ENCODE measurements at regions not wholly inside any gene's neighbourhood (a gene's known extent, or its start where the extent isn't known, plus 50 kb on each side); places are given as distances from the start of the nearest gene placed in this dataset.

GRCh38 chr19:30153326-30154210, 211.5 kb downstream of the URI1 start:
- no peak overlapping the region for H3K4me3 ChIP-seq (ENCODE audit: low read depth, low read length, poor library complexity, severe bottlenecking)
- TF ChIP-seq EZH2 (IDR thresholded peaks at IDR 0.05; ENCODE audit: borderline replicate concordance, low read depth, low read length, poor library complexity, severe bottlenecking) (no peak), CTCF (conservative IDR thresholded peaks at IDR 0.05; ENCODE audit: low read depth, low read length) (no peak)
- ChIA-PET CTCF (no interaction called here), POLR2A (ENCODE audit: low non-redundant PET) (no interaction called here)
- H3K27me3 ChIP-seq (replicated peaks; ENCODE audit: insufficient read depth, low read depth, low read length, poor library complexity) = no peaks in the 10 kb centered on the region
- no peaks in the 10 kb centered on the region for H3K9me3 ChIP-seq (ENCODE audit: low read depth, low read length, poor library complexity, severe bottlenecking)
- H3K27ac ChIP-seq (ENCODE audit: low read depth, low read length, poor library complexity, severe bottlenecking) = no peak overlapping the region
- no peaks in the 10 kb centered on the region for H3K36me3 ChIP-seq (ENCODE audit: insufficient read depth, low read length, poor library complexity, severe bottlenecking)
- intact Hi-C loops (cut with micrococcal nuclease; ENCODE audit: unreplicated experiment) = no loop called here
- no TSS peak for BruUV-seq (replicated peaks)
- no peak for DNase-seq (ENCODE audit: low spot score)
- H3K4me1 ChIP-seq (ENCODE audit: insufficient read depth, low read length, poor library complexity, severe bottlenecking) = no peaks in the 10 kb centered on the region

GRCh38 chr19:30154410-30154809, 212.4 kb downstream of the URI1 start:
- Histone ChIP-seq H3K9me3 (ENCODE audit: low read depth, low read length, poor library complexity, severe bottlenecking) (no peaks in the 10 kb centered on the region), H3K36me3 (ENCODE audit: insufficient read depth, low read length, poor library complexity, severe bottlenecking) (no peaks in the 10 kb centered on the region), H3K4me1 (ENCODE audit: insufficient read depth, low read length, poor library complexity, severe bottlenecking) (no peaks in the 10 kb centered on the region), H3K4me3 (ENCODE audit: low read depth, low read length, poor library complexity, severe bottlenecking) (no peak overlapping the region), H3K27ac (ENCODE audit: low read depth, low read length, poor library complexity, severe bottlenecking) (no peak overlapping the region), H3K27me3 (replicated peaks; ENCODE audit: insufficient read depth, low read depth, low read length, poor library complexity) (no peaks in the 10 kb centered on the region)
- CTCF ChIA-PET = no interaction called here
- no peak for DNase-seq (ENCODE audit: low spot score)
- intact Hi-C loops (cut with micrococcal nuclease; ENCODE audit: unreplicated experiment) = no loop called here
- BruUV-seq (replicated peaks) = no TSS peak
- POLR2A ChIA-PET (ENCODE audit: low non-redundant PET) = no interaction called here
- no peak for TF ChIP-seq EZH2 (IDR thresholded peaks at IDR 0.05; ENCODE audit: borderline replicate concordance, low read depth, low read length, poor library complexity, severe bottlenecking)
- TF ChIP-seq CTCF (conservative IDR thresholded peaks at IDR 0.05; ENCODE audit: low read depth, low read length) = no peak

- no peaks in the 10 kb centered on the region for H3K36me3 ChIP-seq (ENCODE audit: insufficient read depth, low read length, poor library complexity, severe bottlenecking)
- POLR2A ChIA-PET (ENCODE audit: low non-redundant PET) = no interaction called here
- no peaks in the 10 kb centered on the region for H3K27me3 ChIP-seq (replicated peaks; ENCODE audit: insufficient read depth, low read depth, low read length, poor library complexity)
- H3K4me3 ChIP-seq (ENCODE audit: low read depth, low read length, poor library complexity, severe bottlenecking) = no peak overlapping the region
- TF ChIP-seq EZH2 (IDR thresholded peaks at IDR 0.05; ENCODE audit: borderline replicate concordance, low read depth, low read length, poor library complexity, severe bottlenecking) (no peak), CTCF (conservative IDR thresholded peaks at IDR 0.05; ENCODE audit: low read depth, low read length) (no peak)
- no peaks in the 10 kb centered on the region for H3K4me1 ChIP-seq (ENCODE audit: insufficient read depth, low read length, poor library complexity, severe bottlenecking)
- no peak overlapping the region for H3K27ac ChIP-seq (ENCODE audit: low read depth, low read length, poor library complexity, severe bottlenecking)
- no peaks in the 10 kb centered on the region for H3K9me3 ChIP-seq (ENCODE audit: low read depth, low read length, poor library complexity, severe bottlenecking)
- no peak for DNase-seq (ENCODE audit: low spot score)
- CTCF ChIA-PET = no interaction called here
- intact Hi-C loops (cut with micrococcal nuclease; ENCODE audit: unreplicated experiment) = no loop called here
- no TSS peak for BruUV-seq (replicated peaks)
Measured at GRCh38 chr19:30155381-30156200, 213.6 kb downstream of the URI1 start.
